ENCODE measurements at regions not wholly inside any gene's neighbourhood (a gene's known extent, or its start where the extent isn't known, plus 50 kb on each side); places are given as distances from the start of the nearest gene placed in this dataset.

- TF ChIP-seq CTCF (IDR thresholded peaks at IDR 0.05) (no peak), POLR2A (IDR thresholded peaks at IDR 0.05) (no peak)
These were observed 113.6 kb upstream of the SOX6 start for GRCh38 chr11:16469968-16470367.
